PC-3 (cell line): ENCODE measurements at regions not wholly inside any gene's neighbourhood (a gene's known extent, or its start where the extent isn't known, plus 50 kb on each side); places are given as distances from the start of the nearest gene placed in this dataset.

Source experiments
- EZH2 ChIP-seq: fragments of 300-600 bp; sonication (generic); IDR thresholded peaks from one replicate; pipeline ENCODE4 v1.6.1; 2017; ENCODE audit warnings: antibody characterized with exemption, mild to moderate bottlenecking, low read length; ENCODE audit not compliant: unreplicated experiment
- TF ChIP-seq, protein P1 (sequence below): fragments of 300-600 bp; sonication (generic); conservative IDR thresholded peaks from 2 replicates; pipeline ENCODE4 v1.5.1; 2017; ENCODE audit warnings: antibody characterized with exemption, low read depth, mild to moderate bottlenecking, low read length

DNA sequence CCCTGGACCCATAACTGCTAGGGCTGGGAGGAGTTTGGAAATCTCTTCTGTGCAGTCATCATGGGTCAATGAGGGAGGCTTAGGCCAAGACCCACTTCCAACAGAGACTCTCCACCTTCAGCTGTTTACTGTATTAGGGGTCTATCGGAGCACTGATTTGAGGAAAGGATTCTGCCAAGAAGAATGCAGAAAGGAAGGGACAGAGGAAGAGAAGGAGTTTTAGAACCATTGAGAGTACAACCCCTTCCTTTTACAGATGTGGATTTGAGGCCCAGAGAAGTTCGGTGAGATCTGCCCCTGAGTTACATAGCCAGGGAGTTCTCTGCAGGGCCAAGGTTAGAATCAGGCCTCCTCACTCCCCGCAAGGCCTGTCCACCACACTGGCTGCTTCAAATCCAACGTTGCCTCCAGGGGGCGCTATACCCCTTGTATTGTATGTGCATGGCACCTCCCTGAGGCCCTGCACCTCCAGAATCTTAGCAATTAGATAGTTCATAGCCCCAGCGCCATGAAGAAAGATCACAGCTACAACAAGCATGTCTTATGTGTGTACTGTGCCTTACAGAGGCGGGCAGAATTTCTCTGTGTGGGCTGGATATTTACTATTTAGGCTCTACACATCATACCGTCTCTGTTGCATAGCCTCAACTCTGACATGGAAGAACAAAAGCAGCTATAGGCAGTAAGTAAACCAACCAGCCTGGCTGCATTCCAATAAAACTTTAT lies 246.8 kb downstream of the SKIDA1 start:
- TF ChIP-seq, protein P1, sequence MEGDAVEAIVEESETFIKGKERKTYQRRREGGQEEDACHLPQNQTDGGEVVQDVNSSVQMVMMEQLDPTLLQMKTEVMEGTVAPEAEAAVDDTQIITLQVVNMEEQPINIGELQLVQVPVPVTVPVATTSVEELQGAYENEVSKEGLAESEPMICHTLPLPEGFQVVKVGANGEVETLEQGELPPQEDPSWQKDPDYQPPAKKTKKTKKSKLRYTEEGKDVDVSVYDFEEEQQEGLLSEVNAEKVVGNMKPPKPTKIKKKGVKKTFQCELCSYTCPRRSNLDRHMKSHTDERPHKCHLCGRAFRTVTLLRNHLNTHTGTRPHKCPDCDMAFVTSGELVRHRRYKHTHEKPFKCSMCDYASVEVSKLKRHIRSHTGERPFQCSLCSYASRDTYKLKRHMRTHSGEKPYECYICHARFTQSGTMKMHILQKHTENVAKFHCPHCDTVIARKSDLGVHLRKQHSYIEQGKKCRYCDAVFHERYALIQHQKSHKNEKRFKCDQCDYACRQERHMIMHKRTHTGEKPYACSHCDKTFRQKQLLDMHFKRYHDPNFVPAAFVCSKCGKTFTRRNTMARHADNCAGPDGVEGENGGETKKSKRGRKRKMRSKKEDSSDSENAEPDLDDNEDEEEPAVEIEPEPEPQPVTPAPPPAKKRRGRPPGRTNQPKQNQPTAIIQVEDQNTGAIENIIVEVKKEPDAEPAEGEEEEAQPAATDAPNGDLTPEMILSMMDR, result peak; percentile 89
- no peak for TF ChIP-seq EZH2
